Stomach (tissue), 4 donors: ENCODE measurements at regions not wholly inside any gene's neighbourhood (a gene's known extent, or its start where the extent isn't known, plus 50 kb on each side); places are given as distances from the start of the nearest gene placed in this dataset.

Experiments
- CTCF ChIP-seq, 7 experiments: fragments of 450-650 bp in 4 of 7; fragments of 200-600 bp in 3 of 7; sonication (generic) in 3 of 7; IDR thresholded peaks; one replicate each; pipeline ENCODE4 v1.5.1; 2016 to 2019; ENCODE audit warnings: antibody characterized with exemption in 7 of 7, control low read depth in 2 of 7, mild to moderate bottlenecking in 1 of 7
- EP300 ChIP-seq: sonication (generic); formaldehyde crosslinking; IDR thresholded peaks from one replicate; pipeline ENCODE4 v1.6.1; 2017; ENCODE audit warnings: antibody characterized with exemption
- POLR2A ChIP-seq, 4 donors: fragments of 450-650 bp; IDR thresholded peaks; one replicate each; pipeline ENCODE4 v1.6.1; 2016; ENCODE audit warnings: antibody characterized with exemption in 4 of 4, control low read depth in 2 of 4, mild to moderate bottlenecking in 1 of 4, moderate library complexity in 1 of 4
- POLR2AphosphoS5 ChIP-seq, 3 donors: sonication (generic); formaldehyde crosslinking; IDR thresholded peaks; one replicate each; pipeline ENCODE4 v1.6.1; 2016; ENCODE audit warnings: antibody characterized with exemption in 3 of 3

DNA sequence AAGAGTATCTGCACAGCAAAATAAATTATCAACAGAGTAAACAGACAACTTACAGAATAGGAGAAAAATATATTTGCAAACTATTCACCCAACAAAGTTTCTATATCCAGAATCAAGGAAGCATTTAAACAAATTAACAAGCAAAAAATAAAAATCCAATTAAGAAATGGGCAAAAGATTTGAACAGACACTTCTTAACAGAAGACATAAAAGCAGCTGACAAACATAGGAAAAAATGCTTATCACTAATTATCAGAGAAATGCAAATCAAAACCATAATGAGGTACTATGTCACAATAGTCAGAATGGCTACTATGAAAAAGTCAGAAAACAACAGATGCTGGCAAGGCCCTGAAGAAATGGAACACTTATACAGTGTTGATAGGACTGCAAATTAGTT is 434.2 kb upstream of the ADGRB3 start:
- TF ChIP-seq CTCF (IDR thresholded peaks at IDR 0.05) (no peak), POLR2AphosphoS5 (IDR thresholded peaks at IDR 0.05) (no peak), POLR2A (IDR thresholded peaks at IDR 0.05) (no peak), EP300 (no peak)
